HEK293 (cell line): ENCODE measurements at regions not wholly inside any gene's neighbourhood (a gene's known extent, or its start where the extent isn't known, plus 50 kb on each side); places are given as distances from the start of the nearest gene placed in this dataset.

Experiments
- CTCF ChIA-PET: fragments of 350-600 bp; formaldehyde crosslinking; extraction: SDS; loops from one replicate; lab custom pipeline; 2021; ENCODE audit warnings: antibody characterized with exemption; lab: Yijun Ruan, JAX
- POLR2A ChIA-PET: fragments of 300-600 bp; formaldehyde crosslinking; extraction: SDS; loops from one replicate; lab custom pipeline; 2020; ENCODE audit warnings: antibody characterized with exemption, inconsistent platforms; lab: Yijun Ruan, JAX
- H3K27ac ChIP-seq: fragments of 200-500 bp; sonication (Bioruptor generic); 2 replicates; pipeline ENCODE4 v1.5.1; 2014; ENCODE audit warnings: low read depth, low read length, control low read depth, inconsistent platforms; ENCODE audit errors: extremely low read depth
- H3K36me3 ChIP-seq, 2 experiments: fragments of 200-500 bp in 1 of 2; sonication (Bioruptor generic) in 1 of 2; 1 replicate in 1 of 2; 2 replicates in 1 of 2; pipeline ENCODE4 v1.5.1; 2014 to 2017; ENCODE audit warnings: inconsistent platforms in 2 of 2, low read length in 2 of 2; ENCODE audit not compliant: control insufficient read depth in 2 of 2, insufficient read depth in 1 of 2
- H3K4me1 ChIP-seq: fragments of 200-500 bp; sonication (Bioruptor generic); 2 replicates; pipeline ENCODE4 v1.5.1; 2014; ENCODE audit warnings: mild to moderate bottlenecking, low read length, inconsistent platforms; ENCODE audit not compliant: control insufficient read depth, insufficient read depth
- H3K4me3 ChIP-seq: 2 replicates; pipeline ENCODE4 v1.5.1; 2011; ENCODE audit warnings: low read depth, mild to moderate bottlenecking, control low read depth, low read length, moderate library complexity
- H3K9me3 ChIP-seq: fragments of 200-500 bp; sonication (Bioruptor generic); 2 replicates; pipeline ENCODE4 v1.5.1; 2014; ENCODE audit warnings: low read depth, low read length, inconsistent platforms; ENCODE audit not compliant: control insufficient read depth, insufficient read depth
- KLF7 ChIP-seq: fragments of 450-650 bp; formaldehyde crosslinking; IDR thresholded peaks from 2 replicates; pipeline ENCODE4 v1.5.1; 2016; ENCODE audit warnings: missing biosample characterization, missing genetic modification characterization, borderline replicate concordance
- SCRT1 ChIP-seq: fragments of 450-650 bp; formaldehyde crosslinking; IDR thresholded peaks from 2 replicates; pipeline ENCODE4 v1.5.1; 2016; ENCODE audit warnings: missing biosample characterization, missing genetic modification characterization, borderline replicate concordance
- ZBTB17 ChIP-seq: fragments of 450-650 bp; formaldehyde crosslinking; IDR thresholded peaks from 2 replicates; pipeline ENCODE4 v1.5.1; 2016; ENCODE audit warnings: missing biosample characterization, missing genetic modification characterization
- ZNF157 ChIP-seq: fragments of 450-650 bp; formaldehyde crosslinking; IDR thresholded peaks from 2 replicates; pipeline ENCODE4 v1.5.1; 2016; ENCODE audit warnings: missing biosample characterization, missing genetic modification characterization
- ZNF626 ChIP-seq: fragments of 450-650 bp; sonication (Bioruptor Pico); formaldehyde crosslinking; IDR thresholded peaks from 2 replicates; pipeline ENCODE4 v1.5.1; 2018; ENCODE audit warnings: missing biosample characterization, missing genetic modification characterization, inconsistent platforms
- ZNF777 ChIP-seq: fragments of 450-650 bp; formaldehyde crosslinking; IDR thresholded peaks from 2 replicates; pipeline ENCODE4 v1.5.1; 2017; ENCODE audit warnings: missing biosample characterization, missing genetic modification characterization, borderline replicate concordance

GRCh38 chr11:36713715-36714114 is 115.7 kb upstream of the RAG2 start:
- CTCF ChIA-PET: interaction anchor here (1.1 to 8.7 kb wide), 4 partner anchors 10 to 32 kb away, joined by 3 to 51 read pairs (median 12); no protein-coding TSS in a partner anchor
- no peaks in the 10 kb centered on the region for H3K9me3 ChIP-seq
- H3K36me3 ChIP-seq: no peaks in the 10 kb centered on the region
- H3K4me1 ChIP-seq: no peaks in the 10 kb centered on the region
- no peak overlapping the region for H3K27ac ChIP-seq
- no peak overlapping the region for H3K4me3 ChIP-seq
- TF ChIP-seq ZNF626 (tag by site-specific recombination): no peak
- TF ChIP-seq KLF7 (tag by site-specific recombination): no peak
- TF ChIP-seq, all 188 proteins: peak for 0
- POLR2A ChIA-PET: no interaction called here

GRCh38 chr11:36711104-36711825 is 113.2 kb upstream of the RAG2 start:
- Histone ChIP-seq H3K9me3 (no peaks in the 10 kb centered on the region), H3K36me3 (no peaks in the 10 kb centered on the region), H3K27ac (no peak overlapping the region), H3K4me1 (no peaks in the 10 kb centered on the region), H3K4me3 (no peak overlapping the region)
- TF ChIP-seq SCRT1 (tag by site-specific recombination) (no peak), ZBTB17 (tag by site-specific recombination) (no peak), ZNF777 (tag by site-specific recombination) (no peak), ZNF157 (tag by site-specific recombination) (no peak)
- ChIA-PET POLR2A (no interaction called here), CTCF (interaction anchor here (0.6 to 6.5 kb wide), 9 partner anchors 10 to 1919 kb away, joined by 3 to 61 read pairs (median 4); no protein-coding TSS in a partner anchor)
